ENCODE measurements at regions not wholly inside any gene's neighbourhood (a gene's known extent, or its start where the extent isn't known, plus 50 kb on each side); places are given as distances from the start of the nearest gene placed in this dataset.

DNA sequence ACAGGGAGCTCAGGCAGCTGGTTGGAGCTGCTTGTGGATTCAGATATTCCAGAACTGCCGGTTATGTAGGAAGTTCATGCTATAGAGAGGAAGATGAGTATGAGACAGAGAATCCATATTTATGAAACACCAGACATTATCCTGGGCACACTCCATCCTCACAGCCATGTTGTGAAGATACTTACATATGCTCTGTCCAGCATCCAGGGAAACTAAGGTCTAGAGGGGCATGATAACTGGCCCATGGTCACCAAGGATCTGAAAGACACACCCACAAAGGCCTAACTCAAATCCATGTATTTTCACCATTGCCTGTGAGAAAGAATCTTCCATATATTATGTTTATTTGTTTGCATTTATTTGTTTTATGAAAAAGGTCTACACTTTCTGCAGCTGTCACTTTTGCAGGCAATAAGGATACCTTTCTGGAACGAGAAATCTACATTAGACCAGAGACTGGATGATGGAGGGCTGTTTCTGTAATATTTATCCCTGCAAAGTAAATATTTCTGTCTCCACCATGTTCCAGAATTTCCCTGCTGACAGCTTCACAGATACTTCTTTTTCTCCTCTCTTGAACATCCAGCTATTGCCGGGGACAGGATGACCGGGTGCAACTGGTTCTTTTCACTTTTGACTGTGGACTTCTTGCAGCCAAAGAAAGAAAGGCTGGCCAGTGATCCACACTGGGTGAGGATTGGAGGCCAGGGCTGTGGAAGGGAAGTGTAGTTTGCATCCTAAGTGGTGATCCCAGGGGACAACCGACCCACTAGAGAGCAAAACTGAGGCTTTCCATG, 145.9 kb upstream of the NAV2 start (continued):
- no peak for TF ChIP-seq ZNF462 (CRISPR knock-in tag; IDR thresholded peaks at IDR 0.05)

GRCh38 chr11:19565639-19566038, 147.0 kb upstream of the NAV2 start:
- H4K20me1 ChIP-seq (replicated peaks; ENCODE audit: insufficient read depth): no peaks in the 10 kb centered on the region
- no peak overlapping the region for H3K4me2 ChIP-seq
- TF ChIP-seq, protein P1, sequence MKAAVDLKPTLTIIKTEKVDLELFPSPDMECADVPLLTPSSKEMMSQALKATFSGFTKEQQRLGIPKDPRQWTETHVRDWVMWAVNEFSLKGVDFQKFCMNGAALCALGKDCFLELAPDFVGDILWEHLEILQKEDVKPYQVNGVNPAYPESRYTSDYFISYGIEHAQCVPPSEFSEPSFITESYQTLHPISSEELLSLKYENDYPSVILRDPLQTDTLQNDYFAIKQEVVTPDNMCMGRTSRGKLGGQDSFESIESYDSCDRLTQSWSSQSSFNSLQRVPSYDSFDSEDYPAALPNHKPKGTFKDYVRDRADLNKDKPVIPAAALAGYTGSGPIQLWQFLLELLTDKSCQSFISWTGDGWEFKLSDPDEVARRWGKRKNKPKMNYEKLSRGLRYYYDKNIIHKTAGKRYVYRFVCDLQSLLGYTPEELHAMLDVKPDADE (IDR thresholded peaks at IDR 0.05): no peak
- TF ChIP-seq EZH2phosphoT487 (IDR thresholded peaks at IDR 0.05; ENCODE audit: unreplicated experiment) (no peak), EZH2 (IDR thresholded peaks at IDR 0.05; ENCODE audit: low read depth, unreplicated experiment) (no peak), CREB1 (CRISPR knock-in tag; IDR thresholded peaks at IDR 0.05; ENCODE audit: low read depth) (no peak), NANOG (IDR thresholded peaks at IDR 0.05; ENCODE audit: borderline replicate concordance) (no peak), JUNB (IDR thresholded peaks at IDR 0.05; ENCODE audit: unreplicated experiment) (no peak)
- H3K79me2 ChIP-seq (replicated peaks; ENCODE audit: insufficient read depth): no peaks in the 10 kb centered on the region
- no peaks in the 10 kb centered on the region for H3K36me3 ChIP-seq (ENCODE audit: insufficient read depth)
- no peaks in the 10 kb centered on the region; the same call in 1 of the 2 replicates for H3K4me1 ChIP-seq (ENCODE audit: insufficient read depth)
- H3K9me2 ChIP-seq (ENCODE audit: insufficient read depth): no peaks in the 10 kb centered on the region
- Mint-ChIP-seq H3K4me3 (no peak overlapping the region), H3K27me3 (ENCODE audit: insufficient read depth, low read depth, poor library complexity) (peaks cover 4% of the 10 kb centered on the region), H3K4me1 (peaks cover 9% of the 10 kb centered on the region; the same call in 2 of the 3 replicates), H3K36me3 (ENCODE audit: low read depth) (no peaks in the 10 kb centered on the region), H3K9me3 (no peaks in the 10 kb centered on the region; the same call in 2 of the 3 replicates), H3K27ac (no peak overlapping the region)
- no peak overlapping the region for H3K4me3 ChIP-seq
- H3K27me3 ChIP-seq (ENCODE audit: insufficient read depth): no peaks in the 10 kb centered on the region
- DNase-seq (ENCODE audit: low spot score): no peak
- ATAC-seq: no peak
- no peak overlapping the region for H3K27ac ChIP-seq (ENCODE audit: low read depth)
- H2AFZ ChIP-seq: no peak overlapping the region
- H3F3A ChIP-seq (replicated peaks; ENCODE audit: low read depth): no peaks in the 10 kb centered on the region
